Panc1 (cell line): ENCODE measurements at regions not wholly inside any gene's neighbourhood (a gene's known extent, or its start where the extent isn't known, plus 50 kb on each side); places are given as distances from the start of the nearest gene placed in this dataset.

Source experiments
- ATAC-seq: fragments of 200-7000 bp; cut with Tn5 transposase; 2 replicates; pipeline ENCODE4 v1.9.1; 2020; ENCODE audit warnings: mild to moderate bottlenecking, moderate library complexity
- BruUV-seq: library from RNA; stranded (reverse); fragments of 400-500 nt; replicated peaks from 2 replicates; lab custom pipeline; 2021; lab: Mats Ljungman, UMichigan
- CTCF ChIA-PET: fragments of 300-600 bp; sonication (Branson Sonifier 250); formaldehyde crosslinking; loops from one replicate; lab custom pipeline; 2022; ENCODE audit warnings: antibody characterized with exemption; lab: Charles Lee
- POLR2A ChIA-PET: fragments of 300-600 bp; sonication (Branson Sonifier 250); formaldehyde crosslinking; loops from one replicate; lab custom pipeline; 2022; ENCODE audit warnings: antibody characterized with exemption; lab: Charles Lee
- DNase-seq: peaks from one replicate; pipeline ENCODE4 v3.0.0-alpha.2; 2010; ENCODE audit warnings: low read depth, low spot score
- H3K27ac ChIP-seq: 2 replicates; pipeline ENCODE4 v1.5.1; 2011; ENCODE audit warnings: mild to moderate bottlenecking, low read length, inconsistent platforms
- H3K27me3 ChIP-seq: fragments of 200-500 bp; sonication (Bioruptor generic); 2 replicates; pipeline ENCODE4 v1.6.0; 2014; ENCODE audit warnings: low read length, inconsistent platforms; ENCODE audit not compliant: control insufficient read depth, insufficient read depth
- H3K36me3 ChIP-seq: fragments of 200-500 bp; sonication (Bioruptor generic); 2 replicates; pipeline ENCODE4 v1.5.1; 2014; ENCODE audit warnings: inconsistent platforms, mild to moderate bottlenecking, low read length, moderate library complexity; ENCODE audit not compliant: control insufficient read depth, insufficient read depth
- H3K4me1 ChIP-seq: 2 replicates; pipeline ENCODE4 v1.5.1; 2011; ENCODE audit warnings: inconsistent platforms, mild to moderate bottlenecking, low read length, moderate library complexity; ENCODE audit not compliant: control insufficient read depth, insufficient read depth
- H3K4me3 ChIP-seq, 2 experiments: 2 replicates each; pipeline ENCODE4 v1.5.1; 2011 to 2012; ENCODE audit warnings: low read depth in 2 of 2, low read length in 2 of 2, mild to moderate bottlenecking in 2 of 2, inconsistent platforms in 1 of 2, moderate library complexity in 1 of 2
- H3K9me3 ChIP-seq: fragments of 200-500 bp; sonication (Bioruptor generic); 2 replicates; pipeline ENCODE4 v1.5.1; 2014; ENCODE audit warnings: low read depth, mild to moderate bottlenecking, inconsistent platforms, low read length, moderate library complexity; ENCODE audit not compliant: control insufficient read depth, insufficient read depth
- CTCF ChIP-seq: fragments of 450-650 bp; IDR thresholded peaks from 2 replicates; pipeline ENCODE4 v1.5.1; 2017; ENCODE audit warnings: mild to moderate bottlenecking
- POLR2AphosphoS5 ChIP-seq: IDR thresholded peaks from 2 replicates; pipeline ENCODE4 v1.6.1; 2012; ENCODE audit warnings: mild to moderate bottlenecking, low read depth, low read length, moderate library complexity
- REST ChIP-seq, 2 experiments: IDR thresholded peaks; 2 replicates each; pipeline ENCODE4 v1.6.1; 2011 to 2012; ENCODE audit warnings: low read depth in 2 of 2, control low read depth in 1 of 2, low read length in 1 of 2, mild to moderate bottlenecking in 1 of 2, moderate library complexity in 1 of 2; ENCODE audit not compliant: insufficient read depth in 1 of 2
- SIN3A ChIP-seq: IDR thresholded peaks from 2 replicates; pipeline ENCODE4 v1.6.1; 2012; ENCODE audit warnings: low read depth, mild to moderate bottlenecking, low read length, moderate library complexity, borderline replicate concordance; ENCODE audit not compliant: insufficient read depth
- TCF7L2 ChIP-seq: IDR thresholded peaks from 2 replicates; pipeline ENCODE4 v1.6.1; 2011; ENCODE audit warnings: mild to moderate bottlenecking, low read depth, low read length, inconsistent platforms
- in situ Hi-C: cut with HindIII; loops from 2 replicates; pipeline ENCODE4 v1.10.0; 2016; ENCODE audit warnings: low sequenced_read_pairs, low pct_unique_long_range_greater_than_20kb
- intact Hi-C: fragments of 100-400 bp; cut with micrococcal nuclease; formaldehyde crosslinking; loops from one replicate; pipeline ENCODE4 v1.10.0; 2022; ENCODE audit not compliant: unreplicated experiment

- Histone ChIP-seq H3K4me1 (peaks cover 18% of the 10 kb centered on the region), H3K4me3 (no peak overlapping the region), H3K27ac (no peak overlapping the region), H3K9me3 (no peaks in the 10 kb centered on the region), H3K27me3 (no peaks in the 10 kb centered on the region), H3K36me3 (no peaks in the 10 kb centered on the region)
- no peak for DNase-seq
- intact Hi-C loops (no loop called here), in situ Hi-C loops (no loop called here)
- ChIA-PET POLR2A (no interaction called here), CTCF (no interaction called here)
- ATAC-seq: no peak
- no TSS peak for BruUV-seq
- no peak for TF ChIP-seq SIN3A
- TF ChIP-seq TCF7L2: no peak
- no peak for TF ChIP-seq REST (IDR thresholded peaks at IDR 0.05; ENCODE audit: insufficient read depth in 1 of 2, low read depth in 2 of 2, low read length in 1 of 2)
- TF ChIP-seq CTCF: no peak
- TF ChIP-seq POLR2AphosphoS5: no peak
Observed at GRCh38 chr13:30849611-30850010, 56.5 kb upstream of the MEDAG start.

GRCh38 chr13:30850204-30850866 lies 55.7 kb upstream of the MEDAG start:
- H3K27ac ChIP-seq: no peak overlapping the region
- in situ Hi-C loops (no loop called here), intact Hi-C loops (no loop called here)
- no peaks in the 10 kb centered on the region for H3K36me3 ChIP-seq
- POLR2A ChIA-PET: no interaction called here
- ATAC-seq (no peak), DNase-seq (no peak)
- no peaks in the 10 kb centered on the region for H3K27me3 ChIP-seq
- peaks cover 17% of the 10 kb centered on the region for H3K4me1 ChIP-seq
- CTCF ChIA-PET: no interaction called here
- H3K4me3 ChIP-seq: no peak overlapping the region
- TF ChIP-seq POLR2AphosphoS5 (no peak), SIN3A (no peak), TCF7L2 (no peak), CTCF (no peak), REST (IDR thresholded peaks at IDR 0.05; ENCODE audit: insufficient read depth in 1 of 2, low read depth in 2 of 2, low read length in 1 of 2) (no peak)
- no TSS peak for BruUV-seq
- no peaks in the 10 kb centered on the region for H3K9me3 ChIP-seq
